ENCODE measurements at regions not wholly inside any gene's neighbourhood (a gene's known extent, or its start where the extent isn't known, plus 50 kb on each side); places are given as distances from the start of the nearest gene placed in this dataset.

- TF ChIP-seq POLR2A (IDR thresholded peaks at IDR 0.05; ENCODE audit: extremely low read depth, insufficient read length) (no peak), MYC (IDR thresholded peaks at IDR 0.05; ENCODE audit: low read depth, low read length) (no peak), MAX (IDR thresholded peaks at IDR 0.05; ENCODE audit: low read depth, low read length) (no peak), CTCF (IDR thresholded peaks at IDR 0.05; ENCODE audit: low read depth, low read length) (no peak)
- no peak overlapping the region for H3K4me3 ChIP-seq (ENCODE audit: low read depth, low read length)
- no peak for DNase-seq (ENCODE audit: low read depth)
Observed at GRCh38 chr9:23172979-23173637, 652.9 kb downstream of the ELAVL2 start.

- DNase-seq (ENCODE audit: low read depth) = no peak
- TF ChIP-seq MAX (IDR thresholded peaks at IDR 0.05; ENCODE audit: low read depth, low read length) (no peak), CTCF (IDR thresholded peaks at IDR 0.05; ENCODE audit: low read depth, low read length) (no peak), POLR2A (IDR thresholded peaks at IDR 0.05; ENCODE audit: extremely low read depth, insufficient read length) (no peak), MYC (IDR thresholded peaks at IDR 0.05; ENCODE audit: low read depth, low read length) (no peak)
- no peak overlapping the region for H3K4me3 ChIP-seq (ENCODE audit: low read depth, low read length)
Observed at GRCh38 chr9:23194281-23194680, 631.8 kb downstream of the ELAVL2 start.

DNA sequence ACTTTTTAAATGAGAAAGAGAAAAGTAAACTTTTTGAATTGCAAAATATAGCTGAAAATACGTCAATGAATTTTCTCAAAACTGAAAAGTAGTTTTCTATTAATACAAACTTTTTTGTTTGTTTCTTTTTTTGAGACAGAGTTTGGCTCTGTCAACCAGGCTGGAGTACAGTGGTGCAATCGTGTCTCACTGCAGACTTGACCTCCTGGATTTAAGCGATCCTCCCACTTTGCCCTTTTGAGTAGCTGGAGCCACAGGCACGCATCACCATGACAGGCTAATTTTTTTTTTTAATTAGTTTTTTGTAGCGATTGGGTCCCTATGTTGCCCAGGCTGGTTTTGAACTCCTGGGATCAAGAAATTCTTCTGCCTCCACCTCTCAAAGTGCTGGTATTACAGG is 610.4 kb downstream of the ELAVL2 start:
- no peak for DNase-seq (ENCODE audit: low read depth)

DNA sequence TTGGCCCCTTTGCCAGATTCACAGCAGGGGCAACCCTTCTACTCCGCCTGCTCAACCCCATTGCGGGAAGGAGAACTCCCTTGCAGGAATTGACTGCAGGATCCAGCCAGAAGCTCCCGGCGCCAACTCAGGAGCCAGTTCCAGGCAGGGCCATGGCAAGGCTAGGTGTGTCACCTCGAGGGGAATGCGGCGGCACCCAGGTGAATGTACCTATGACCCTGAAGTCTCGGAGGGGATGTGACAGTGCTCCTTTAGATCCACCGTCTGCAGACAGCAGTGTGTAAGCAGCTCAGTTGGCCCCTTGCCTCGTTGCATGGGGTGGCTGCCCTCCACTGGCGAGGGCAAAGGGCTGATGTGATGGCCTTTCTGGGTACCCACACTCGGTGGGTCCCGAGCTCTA is 606.6 kb downstream of the ELAVL2 start:
- H3K4me3 ChIP-seq (ENCODE audit: low read depth, low read length) = no peak overlapping the region
- no peak for DNase-seq (ENCODE audit: low read depth)
- TF ChIP-seq MYC (IDR thresholded peaks at IDR 0.05; ENCODE audit: low read depth, low read length) = no peak
- TF ChIP-seq POLR2A (IDR thresholded peaks at IDR 0.05; ENCODE audit: extremely low read depth, insufficient read length) = no peak
- TF ChIP-seq CTCF (IDR thresholded peaks at IDR 0.05; ENCODE audit: low read depth, low read length) = no peak
- TF ChIP-seq MAX (IDR thresholded peaks at IDR 0.05; ENCODE audit: low read depth, low read length) = no peak

More for the DNA sequence above, 610.4 kb downstream of the ELAVL2 start:
- no peak overlapping the region for H3K4me3 ChIP-seq (ENCODE audit: low read depth, low read length)
- TF ChIP-seq MAX (IDR thresholded peaks at IDR 0.05; ENCODE audit: low read depth, low read length) (no peak), CTCF (IDR thresholded peaks at IDR 0.05; ENCODE audit: low read depth, low read length) (no peak), POLR2A (IDR thresholded peaks at IDR 0.05; ENCODE audit: extremely low read depth, insufficient read length) (no peak), MYC (IDR thresholded peaks at IDR 0.05; ENCODE audit: low read depth, low read length) (no peak)

GRCh38 chr9:23220171-23220570 is 605.9 kb downstream of the ELAVL2 start:
- TF ChIP-seq CTCF (IDR thresholded peaks at IDR 0.05; ENCODE audit: low read depth, low read length) (no peak), MAX (IDR thresholded peaks at IDR 0.05; ENCODE audit: low read depth, low read length) (no peak), POLR2A (IDR thresholded peaks at IDR 0.05; ENCODE audit: extremely low read depth, insufficient read length) (no peak), MYC (IDR thresholded peaks at IDR 0.05; ENCODE audit: low read depth, low read length) (no peak)
- H3K4me3 ChIP-seq (ENCODE audit: low read depth, low read length) = no peak overlapping the region
- no peak for DNase-seq (ENCODE audit: low read depth)
